Cardiac fibroblast (primary cell): ENCODE measurements at regions not wholly inside any gene's neighbourhood (a gene's known extent, or its start where the extent isn't known, plus 50 kb on each side); places are given as distances from the start of the nearest gene placed in this dataset.
A peak's percentile ranks its signal among the peaks of the same experiment; 100 is the strongest.

Experiments used
- DNase-seq, 2 donors: peaks; one replicate each; pipeline versions ENCODE4 v3.0.0 to v3.0.0-alpha.2; 2010; ENCODE audit warnings: low read depth in 2 of 2
- H3K4me3 ChIP-seq, 2 donors: replicated peaks in 1 of 2; 1 replicate in 1 of 2; 2 replicates in 1 of 2; pipeline ENCODE4 v1.5.1; 2011; ENCODE audit warnings: low read depth in 2 of 2, low read length in 2 of 2, mild to moderate bottlenecking in 2 of 2, moderate library complexity in 1 of 2
- TF ChIP-seq, protein P1 (sequence below): IDR thresholded peaks from one replicate; pipeline ENCODE4 v1.5.1; 2011; ENCODE audit warnings: low read depth, mild to moderate bottlenecking, low read length, inconsistent platforms

- no peak overlapping the region for H3K4me3 ChIP-seq
- DNase-seq: peak; percentile 71 to 84
- TF ChIP-seq, protein P1, sequence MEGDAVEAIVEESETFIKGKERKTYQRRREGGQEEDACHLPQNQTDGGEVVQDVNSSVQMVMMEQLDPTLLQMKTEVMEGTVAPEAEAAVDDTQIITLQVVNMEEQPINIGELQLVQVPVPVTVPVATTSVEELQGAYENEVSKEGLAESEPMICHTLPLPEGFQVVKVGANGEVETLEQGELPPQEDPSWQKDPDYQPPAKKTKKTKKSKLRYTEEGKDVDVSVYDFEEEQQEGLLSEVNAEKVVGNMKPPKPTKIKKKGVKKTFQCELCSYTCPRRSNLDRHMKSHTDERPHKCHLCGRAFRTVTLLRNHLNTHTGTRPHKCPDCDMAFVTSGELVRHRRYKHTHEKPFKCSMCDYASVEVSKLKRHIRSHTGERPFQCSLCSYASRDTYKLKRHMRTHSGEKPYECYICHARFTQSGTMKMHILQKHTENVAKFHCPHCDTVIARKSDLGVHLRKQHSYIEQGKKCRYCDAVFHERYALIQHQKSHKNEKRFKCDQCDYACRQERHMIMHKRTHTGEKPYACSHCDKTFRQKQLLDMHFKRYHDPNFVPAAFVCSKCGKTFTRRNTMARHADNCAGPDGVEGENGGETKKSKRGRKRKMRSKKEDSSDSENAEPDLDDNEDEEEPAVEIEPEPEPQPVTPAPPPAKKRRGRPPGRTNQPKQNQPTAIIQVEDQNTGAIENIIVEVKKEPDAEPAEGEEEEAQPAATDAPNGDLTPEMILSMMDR: peak; percentile 70
Measured at GRCh38 chr21:14737922-14738321, 191.8 kb upstream of the SAMSN1 start.

GRCh38 chr21:14737284-14737691, 191.2 kb upstream of the SAMSN1 start:
- no peak for DNase-seq
- no peak overlapping the region for H3K4me3 ChIP-seq
- TF ChIP-seq, protein P1: no peak

DNA sequence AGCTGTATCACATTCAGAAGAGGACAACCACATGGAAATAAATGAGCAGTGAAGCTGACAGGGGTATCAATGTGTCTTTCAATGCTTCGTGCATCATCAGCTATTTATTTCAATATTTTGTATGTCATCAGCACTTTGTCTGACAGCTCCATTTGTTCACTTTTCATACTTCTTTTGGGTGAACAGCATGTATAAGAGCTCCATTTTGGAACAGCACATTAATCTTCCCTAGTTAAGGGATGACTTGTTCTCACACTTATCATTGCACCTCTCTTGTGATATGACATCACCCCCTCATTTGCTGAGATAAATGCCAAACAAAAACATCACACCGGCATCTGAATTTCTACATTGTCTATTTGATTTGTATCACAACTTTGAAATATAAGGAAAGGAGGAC, 190.6 kb upstream of the SAMSN1 start:
- H3K4me3 ChIP-seq: no peak overlapping the region
- no peak for DNase-seq
- TF ChIP-seq, protein P1: no peak

DNA sequence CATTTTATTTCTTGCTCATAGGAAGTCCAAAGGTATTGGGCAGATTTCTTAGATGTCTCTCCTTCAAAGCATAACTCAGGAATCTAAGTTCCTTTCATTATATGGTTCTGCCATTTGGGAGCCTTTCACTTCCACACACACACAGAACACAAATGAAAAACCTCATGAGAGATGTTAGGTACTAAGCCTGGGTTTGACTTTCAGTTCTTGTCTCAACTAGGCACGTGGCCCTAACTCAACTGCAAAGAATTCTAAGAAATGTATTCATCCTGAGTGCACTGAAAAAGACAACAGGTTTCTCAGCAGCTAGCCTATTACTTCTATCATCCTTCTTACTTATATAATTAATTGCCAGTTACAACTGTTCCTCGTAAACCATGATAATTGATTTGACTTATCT, 190.0 kb upstream of the SAMSN1 start:
- TF ChIP-seq, protein P1: no peak
- no peak for DNase-seq
- H3K4me3 ChIP-seq: no peak overlapping the region

DNA sequence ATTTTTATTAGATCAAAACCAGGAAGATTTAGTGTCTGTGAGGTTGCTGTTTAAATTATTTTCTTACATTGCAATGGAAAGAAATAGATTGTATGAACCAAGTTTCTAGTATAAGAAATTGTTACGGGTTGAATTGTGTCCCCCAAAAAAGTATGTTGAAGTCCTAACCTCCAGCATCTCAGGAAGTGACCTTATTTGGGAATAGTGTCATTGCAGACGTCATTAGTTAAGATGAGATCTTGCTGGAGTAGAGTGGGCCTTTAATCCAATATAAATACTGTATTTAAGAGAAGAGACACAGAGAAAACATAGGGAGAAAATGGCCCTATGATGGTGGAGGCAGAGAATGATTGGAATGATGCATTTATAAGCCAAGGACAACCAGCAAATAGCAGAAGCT, 188.7 kb upstream of the SAMSN1 start:
- no peak overlapping the region for H3K4me3 ChIP-seq
- TF ChIP-seq, protein P1: no peak
- no peak for DNase-seq

DNA sequence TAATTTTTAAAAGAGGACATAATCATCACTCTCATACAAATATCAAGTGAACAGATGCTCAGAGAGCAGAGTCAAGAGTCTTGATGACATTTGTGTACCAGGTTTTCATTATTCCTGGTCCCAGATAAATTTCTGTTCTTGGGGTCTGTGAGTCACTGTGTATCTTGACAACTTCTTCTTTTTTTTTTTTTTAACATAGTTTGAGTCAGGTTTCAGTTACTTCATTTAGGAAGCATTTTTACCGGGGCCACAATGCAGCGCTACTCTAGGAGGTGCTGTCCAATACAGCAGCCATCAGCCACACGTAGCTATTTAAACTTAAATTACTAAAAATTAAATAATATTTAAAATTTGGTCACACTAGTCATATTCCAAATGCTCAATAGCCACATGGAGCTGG, 188.1 kb upstream of the SAMSN1 start:
- no peak overlapping the region for H3K4me3 ChIP-seq
- TF ChIP-seq, protein P1: no peak
- DNase-seq: peak in 1 of 2 donors; percentile 12

- TF ChIP-seq, protein P1: no peak
- no peak for DNase-seq
- no peak overlapping the region for H3K4me3 ChIP-seq
Measured at GRCh38 chr21:14725219-14725618, 179.1 kb upstream of the SAMSN1 start.
